Uterus (tissue), 2 donors: ENCODE measurements at regions not wholly inside any gene's neighbourhood (a gene's known extent, or its start where the extent isn't known, plus 50 kb on each side); places are given as distances from the start of the nearest gene placed in this dataset.

Experiments used
- POLR2A ChIP-seq, 2 donors: fragments of 450-650 bp; IDR thresholded peaks; one replicate each; pipeline ENCODE4 v1.6.1; 2016; ENCODE audit warnings: antibody characterized with exemption in 2 of 2, mild to moderate bottlenecking in 1 of 2, moderate library complexity in 1 of 2
- TF ChIP-seq, protein P1 (sequence below), 4 experiments: fragments of 200-600 bp in 2 of 4; fragments of 450-650 bp in 2 of 4; sonication (generic) in 2 of 4; IDR thresholded peaks; one replicate each; pipeline ENCODE4 v1.5.1; 2016 to 2019; ENCODE audit warnings: antibody characterized with exemption in 4 of 4, mild to moderate bottlenecking in 2 of 4, moderate library complexity in 1 of 4

DNA sequence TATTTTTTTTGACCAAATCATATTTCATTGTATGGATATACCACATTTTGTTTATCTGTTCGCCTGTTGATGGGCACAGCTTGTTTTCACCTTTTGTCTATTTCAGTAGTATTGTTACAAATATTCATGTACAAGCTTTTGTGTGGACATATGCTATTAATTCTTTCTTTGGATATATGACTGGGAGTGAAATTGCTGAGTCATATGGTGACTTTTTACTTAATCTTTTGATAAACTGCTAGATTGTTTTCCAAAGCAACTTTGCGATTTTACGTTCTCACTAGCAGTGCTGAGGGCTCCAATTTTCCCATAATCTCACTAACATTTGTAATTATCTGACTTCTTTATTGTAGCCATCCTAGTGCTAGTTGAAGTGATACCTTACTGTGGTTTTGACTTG lies 112.4 kb downstream of the CD8B2 start:
- TF ChIP-seq, protein P1, sequence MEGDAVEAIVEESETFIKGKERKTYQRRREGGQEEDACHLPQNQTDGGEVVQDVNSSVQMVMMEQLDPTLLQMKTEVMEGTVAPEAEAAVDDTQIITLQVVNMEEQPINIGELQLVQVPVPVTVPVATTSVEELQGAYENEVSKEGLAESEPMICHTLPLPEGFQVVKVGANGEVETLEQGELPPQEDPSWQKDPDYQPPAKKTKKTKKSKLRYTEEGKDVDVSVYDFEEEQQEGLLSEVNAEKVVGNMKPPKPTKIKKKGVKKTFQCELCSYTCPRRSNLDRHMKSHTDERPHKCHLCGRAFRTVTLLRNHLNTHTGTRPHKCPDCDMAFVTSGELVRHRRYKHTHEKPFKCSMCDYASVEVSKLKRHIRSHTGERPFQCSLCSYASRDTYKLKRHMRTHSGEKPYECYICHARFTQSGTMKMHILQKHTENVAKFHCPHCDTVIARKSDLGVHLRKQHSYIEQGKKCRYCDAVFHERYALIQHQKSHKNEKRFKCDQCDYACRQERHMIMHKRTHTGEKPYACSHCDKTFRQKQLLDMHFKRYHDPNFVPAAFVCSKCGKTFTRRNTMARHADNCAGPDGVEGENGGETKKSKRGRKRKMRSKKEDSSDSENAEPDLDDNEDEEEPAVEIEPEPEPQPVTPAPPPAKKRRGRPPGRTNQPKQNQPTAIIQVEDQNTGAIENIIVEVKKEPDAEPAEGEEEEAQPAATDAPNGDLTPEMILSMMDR (IDR thresholded peaks at IDR 0.05), result no peak
- no peak for TF ChIP-seq POLR2A (IDR thresholded peaks at IDR 0.05)
